ENCODE measurements at regions not wholly inside any gene's neighbourhood (a gene's known extent, or its start where the extent isn't known, plus 50 kb on each side); places are given as distances from the start of the nearest gene placed in this dataset.

DNA sequence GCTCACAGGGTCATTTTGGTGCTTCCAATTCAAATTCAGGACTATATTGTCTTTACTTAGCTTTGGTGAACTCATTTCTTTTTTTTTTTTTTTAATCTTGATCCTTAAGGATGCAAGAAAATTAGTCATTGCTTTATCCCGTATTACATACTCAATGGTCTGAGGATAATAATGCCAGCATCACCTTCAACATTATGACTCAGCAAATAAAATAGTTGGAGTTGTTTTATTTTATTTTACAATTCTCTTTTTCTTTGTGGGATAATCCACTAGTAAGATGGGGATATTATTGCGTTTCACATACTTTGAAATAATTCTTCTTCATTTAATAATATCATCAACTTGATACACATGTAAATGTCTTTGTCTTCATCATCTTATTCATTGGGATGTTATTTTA is 954.9 kb upstream of the GYPC start:
- no peak overlapping the region for H3K4me3 ChIP-seq (ENCODE audit: low read depth, low read length, poor library complexity, severe bottlenecking)
- H3K9me2 ChIP-seq (ENCODE audit: low read depth, low read length) = no peaks in the 10 kb centered on the region
- no peaks in the 10 kb centered on the region for H3F3A ChIP-seq (ENCODE audit: insufficient read depth, low read length)
- H3K79me2 ChIP-seq (ENCODE audit: insufficient read depth, low read length) = no peaks in the 10 kb centered on the region
- no peak overlapping the region for H3K4me2 ChIP-seq (ENCODE audit: low read length)
- H4K20me1 ChIP-seq (ENCODE audit: insufficient read depth, low read length) = no peaks in the 10 kb centered on the region
- no peak overlapping the region for H3K9ac ChIP-seq (ENCODE audit: low read length)
- TF ChIP-seq EZH2 (IDR thresholded peaks at IDR 0.05; ENCODE audit: borderline replicate concordance, low read length) = no peak
- TF ChIP-seq, protein P1, sequence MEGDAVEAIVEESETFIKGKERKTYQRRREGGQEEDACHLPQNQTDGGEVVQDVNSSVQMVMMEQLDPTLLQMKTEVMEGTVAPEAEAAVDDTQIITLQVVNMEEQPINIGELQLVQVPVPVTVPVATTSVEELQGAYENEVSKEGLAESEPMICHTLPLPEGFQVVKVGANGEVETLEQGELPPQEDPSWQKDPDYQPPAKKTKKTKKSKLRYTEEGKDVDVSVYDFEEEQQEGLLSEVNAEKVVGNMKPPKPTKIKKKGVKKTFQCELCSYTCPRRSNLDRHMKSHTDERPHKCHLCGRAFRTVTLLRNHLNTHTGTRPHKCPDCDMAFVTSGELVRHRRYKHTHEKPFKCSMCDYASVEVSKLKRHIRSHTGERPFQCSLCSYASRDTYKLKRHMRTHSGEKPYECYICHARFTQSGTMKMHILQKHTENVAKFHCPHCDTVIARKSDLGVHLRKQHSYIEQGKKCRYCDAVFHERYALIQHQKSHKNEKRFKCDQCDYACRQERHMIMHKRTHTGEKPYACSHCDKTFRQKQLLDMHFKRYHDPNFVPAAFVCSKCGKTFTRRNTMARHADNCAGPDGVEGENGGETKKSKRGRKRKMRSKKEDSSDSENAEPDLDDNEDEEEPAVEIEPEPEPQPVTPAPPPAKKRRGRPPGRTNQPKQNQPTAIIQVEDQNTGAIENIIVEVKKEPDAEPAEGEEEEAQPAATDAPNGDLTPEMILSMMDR (IDR thresholded peaks at IDR 0.05; ENCODE audit: low read length) = no peak
- no peak overlapping the region for H3K27ac ChIP-seq (ENCODE audit: low read depth, low read length, poor library complexity, severe bottlenecking)
- no peak overlapping the region for H2AFZ ChIP-seq (ENCODE audit: low read length)
- H3K27me3 ChIP-seq (ENCODE audit: insufficient read depth, low read length) = no peaks in the 10 kb centered on the region
- no peaks in the 10 kb centered on the region for H3K9me3 ChIP-seq (ENCODE audit: low read length)
- no peaks in the 10 kb centered on the region for H3K4me1 ChIP-seq (ENCODE audit: insufficient read depth, low read length, severe bottlenecking)
- H3K36me3 ChIP-seq (ENCODE audit: insufficient read depth, low read length) = no peaks in the 10 kb centered on the region

DNA sequence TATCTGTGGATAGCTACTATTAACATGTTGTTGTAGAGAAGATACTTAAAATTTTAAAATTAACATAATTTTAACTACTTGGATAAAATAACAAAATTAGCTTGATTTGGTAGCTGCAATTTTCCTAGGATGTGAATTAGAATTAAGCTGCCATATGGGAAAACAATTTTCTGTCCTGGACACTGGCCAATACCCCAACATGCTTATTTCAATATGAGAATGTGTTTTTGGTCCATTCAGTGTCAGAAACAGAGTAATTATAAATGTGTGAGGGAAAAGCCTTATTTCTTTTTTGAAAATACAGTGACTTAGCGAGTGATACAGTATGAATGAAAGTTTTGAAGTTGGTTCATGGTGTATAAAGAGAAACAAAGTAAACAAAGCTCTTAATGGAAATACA is 948.3 kb upstream of the GYPC start:
- Histone ChIP-seq H3K9me3 (ENCODE audit: low read length) (no peaks in the 10 kb centered on the region), H3K4me3 (ENCODE audit: low read depth, low read length, poor library complexity, severe bottlenecking) (no peak overlapping the region), H3F3A (ENCODE audit: insufficient read depth, low read length) (no peaks in the 10 kb centered on the region), H3K27me3 (ENCODE audit: insufficient read depth, low read length) (no peaks in the 10 kb centered on the region), H3K79me2 (ENCODE audit: insufficient read depth, low read length) (no peaks in the 10 kb centered on the region), H3K9me2 (ENCODE audit: low read depth, low read length) (no peaks in the 10 kb centered on the region), H4K20me1 (ENCODE audit: insufficient read depth, low read length) (no peaks in the 10 kb centered on the region), H3K27ac (ENCODE audit: low read depth, low read length, poor library complexity, severe bottlenecking) (no peak overlapping the region), H3K36me3 (ENCODE audit: insufficient read depth, low read length) (no peaks in the 10 kb centered on the region), H3K4me1 (ENCODE audit: insufficient read depth, low read length, severe bottlenecking) (no peaks in the 10 kb centered on the region), H2AFZ (ENCODE audit: low read length) (no peak overlapping the region), H3K9ac (ENCODE audit: low read length) (no peak overlapping the region), H3K4me2 (ENCODE audit: low read length) (no peak overlapping the region)
- TF ChIP-seq, protein P1 (IDR thresholded peaks at IDR 0.05; ENCODE audit: low read length) = no peak
- no peak for TF ChIP-seq EZH2 (IDR thresholded peaks at IDR 0.05; ENCODE audit: borderline replicate concordance, low read length)

DNA sequence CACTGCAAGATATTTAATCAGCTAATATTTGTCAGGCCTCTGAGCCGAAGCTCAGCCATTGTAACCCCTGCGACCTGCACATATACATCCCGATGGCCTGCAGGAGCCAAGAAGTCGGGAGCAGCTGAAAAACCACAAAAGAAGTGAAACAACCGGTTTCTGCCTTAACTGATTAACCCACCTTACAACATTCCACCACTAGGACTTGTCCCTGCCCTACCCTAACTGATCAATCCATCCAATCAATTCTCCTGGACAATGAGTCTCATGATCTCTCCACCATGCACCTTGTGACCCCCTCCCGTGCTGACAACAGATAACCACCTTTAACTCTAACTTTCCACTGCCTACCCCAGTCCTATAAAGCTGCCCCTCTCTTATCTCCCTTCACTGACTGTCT is 945.4 kb upstream of the GYPC start:
- H3K9ac ChIP-seq (ENCODE audit: low read length) = no peak overlapping the region
- no peaks in the 10 kb centered on the region for H4K20me1 ChIP-seq (ENCODE audit: insufficient read depth, low read length)
- no peak overlapping the region for H2AFZ ChIP-seq (ENCODE audit: low read length)
- H3K27ac ChIP-seq (ENCODE audit: low read depth, low read length, poor library complexity, severe bottlenecking) = no peak overlapping the region
- no peaks in the 10 kb centered on the region for H3K4me1 ChIP-seq (ENCODE audit: insufficient read depth, low read length, severe bottlenecking)
- H3F3A ChIP-seq (ENCODE audit: insufficient read depth, low read length) = no peaks in the 10 kb centered on the region
- H3K9me2 ChIP-seq (ENCODE audit: low read depth, low read length) = no peaks in the 10 kb centered on the region
- H3K9me3 ChIP-seq (ENCODE audit: low read length) = no peaks in the 10 kb centered on the region
- no peak overlapping the region for H3K4me2 ChIP-seq (ENCODE audit: low read length)
- no peak overlapping the region for H3K4me3 ChIP-seq (ENCODE audit: low read depth, low read length, poor library complexity, severe bottlenecking)
- TF ChIP-seq, protein P1 (IDR thresholded peaks at IDR 0.05; ENCODE audit: low read length) = no peak
- TF ChIP-seq EZH2 (IDR thresholded peaks at IDR 0.05; ENCODE audit: borderline replicate concordance, low read length) = no peak
- no peaks in the 10 kb centered on the region for H3K36me3 ChIP-seq (ENCODE audit: insufficient read depth, low read length)
- no peaks in the 10 kb centered on the region for H3K79me2 ChIP-seq (ENCODE audit: insufficient read depth, low read length)
- no peaks in the 10 kb centered on the region for H3K27me3 ChIP-seq (ENCODE audit: insufficient read depth, low read length)
